ENCODE measurements at regions not wholly inside any gene's neighbourhood (a gene's known extent, or its start where the extent isn't known, plus 50 kb on each side); places are given as distances from the start of the nearest gene placed in this dataset.

DNA sequence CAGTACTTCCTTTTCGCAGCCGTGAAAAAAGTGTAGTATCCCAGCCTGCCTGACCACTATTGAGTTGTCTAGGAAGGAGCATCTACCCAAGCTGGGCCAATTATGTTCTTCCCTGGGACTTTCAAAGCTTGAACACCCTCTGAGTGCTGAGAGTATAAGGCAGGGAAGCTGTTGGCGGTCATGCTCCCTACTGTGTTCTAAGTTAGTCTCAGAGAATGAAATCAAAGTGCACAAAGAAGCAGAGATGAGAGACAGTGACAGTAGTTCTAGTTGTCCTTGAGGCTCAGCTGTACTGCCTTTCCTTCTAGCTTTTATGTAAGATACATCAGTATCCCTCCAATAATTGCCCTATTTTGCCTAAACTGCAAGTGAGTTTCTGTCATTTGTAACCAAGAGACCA lies 427.1 kb upstream of the SEL1L start:
- no peak for DNase-seq (ENCODE audit: low read depth)
- TF ChIP-seq MYC (IDR thresholded peaks at IDR 0.05; ENCODE audit: low read depth, low read length) (no peak), POLR2A (IDR thresholded peaks at IDR 0.05; ENCODE audit: extremely low read depth, insufficient read length) (no peak)
- TF ChIP-seq, protein P1, sequence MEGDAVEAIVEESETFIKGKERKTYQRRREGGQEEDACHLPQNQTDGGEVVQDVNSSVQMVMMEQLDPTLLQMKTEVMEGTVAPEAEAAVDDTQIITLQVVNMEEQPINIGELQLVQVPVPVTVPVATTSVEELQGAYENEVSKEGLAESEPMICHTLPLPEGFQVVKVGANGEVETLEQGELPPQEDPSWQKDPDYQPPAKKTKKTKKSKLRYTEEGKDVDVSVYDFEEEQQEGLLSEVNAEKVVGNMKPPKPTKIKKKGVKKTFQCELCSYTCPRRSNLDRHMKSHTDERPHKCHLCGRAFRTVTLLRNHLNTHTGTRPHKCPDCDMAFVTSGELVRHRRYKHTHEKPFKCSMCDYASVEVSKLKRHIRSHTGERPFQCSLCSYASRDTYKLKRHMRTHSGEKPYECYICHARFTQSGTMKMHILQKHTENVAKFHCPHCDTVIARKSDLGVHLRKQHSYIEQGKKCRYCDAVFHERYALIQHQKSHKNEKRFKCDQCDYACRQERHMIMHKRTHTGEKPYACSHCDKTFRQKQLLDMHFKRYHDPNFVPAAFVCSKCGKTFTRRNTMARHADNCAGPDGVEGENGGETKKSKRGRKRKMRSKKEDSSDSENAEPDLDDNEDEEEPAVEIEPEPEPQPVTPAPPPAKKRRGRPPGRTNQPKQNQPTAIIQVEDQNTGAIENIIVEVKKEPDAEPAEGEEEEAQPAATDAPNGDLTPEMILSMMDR (IDR thresholded peaks at IDR 0.05; ENCODE audit: low read depth, low read length): no peak
- TF ChIP-seq, protein P2, sequence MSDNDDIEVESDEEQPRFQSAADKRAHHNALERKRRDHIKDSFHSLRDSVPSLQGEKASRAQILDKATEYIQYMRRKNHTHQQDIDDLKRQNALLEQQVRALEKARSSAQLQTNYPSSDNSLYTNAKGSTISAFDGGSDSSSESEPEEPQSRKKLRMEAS (IDR thresholded peaks at IDR 0.05; ENCODE audit: low read depth, low read length): no peak
- no peak overlapping the region for H3K4me3 ChIP-seq (ENCODE audit: low read depth, low read length)

DNA sequence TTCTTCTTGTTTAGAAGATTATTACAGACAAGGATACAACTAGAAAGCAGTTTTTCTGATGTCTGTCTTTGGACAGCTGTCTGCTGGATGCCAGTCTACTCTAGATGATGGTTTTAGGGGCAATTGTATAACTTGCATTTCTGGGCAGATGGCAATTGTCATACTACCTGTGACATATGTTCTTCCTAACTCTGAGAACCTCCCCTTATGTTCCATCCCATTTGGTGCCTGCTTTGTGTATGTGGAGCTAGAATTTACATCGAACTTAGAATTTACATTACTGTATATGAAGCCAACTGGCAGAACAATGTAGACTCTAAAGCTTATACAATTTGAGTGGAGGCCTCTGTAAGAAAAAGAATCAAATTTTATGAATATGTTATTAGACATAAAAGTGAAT lies 430.2 kb upstream of the SEL1L start:
- H3K4me3 ChIP-seq (ENCODE audit: low read depth, low read length): no peak overlapping the region
- TF ChIP-seq, protein P2 (IDR thresholded peaks at IDR 0.05; ENCODE audit: low read depth, low read length): no peak
- TF ChIP-seq MYC (IDR thresholded peaks at IDR 0.05; ENCODE audit: low read depth, low read length): no peak
- TF ChIP-seq POLR2A (IDR thresholded peaks at IDR 0.05; ENCODE audit: extremely low read depth, insufficient read length): no peak
- TF ChIP-seq, protein P1 (IDR thresholded peaks at IDR 0.05; ENCODE audit: low read depth, low read length): no peak
- no peak for DNase-seq (ENCODE audit: low read depth)

DNA sequence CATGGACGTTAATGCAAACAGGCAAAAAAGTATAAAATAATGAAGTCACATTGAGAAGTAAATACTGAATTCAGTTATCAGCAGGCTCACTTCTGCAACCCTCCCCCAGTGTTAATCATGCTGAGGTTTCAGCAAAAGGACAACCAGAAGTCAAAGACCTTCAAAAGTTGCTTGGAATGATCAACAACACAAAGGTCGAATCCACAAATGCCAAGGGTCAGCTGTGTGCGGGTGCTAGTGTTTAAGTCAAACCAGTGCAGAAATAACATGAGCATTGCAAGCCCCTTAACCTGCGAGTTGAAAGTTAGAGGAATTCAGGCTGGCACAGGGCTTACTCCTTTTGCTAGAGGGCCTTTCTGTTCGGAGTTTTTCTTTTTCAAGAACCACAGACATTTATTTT lies 436.7 kb upstream of the SEL1L start:
- H3K4me3 ChIP-seq (ENCODE audit: low read depth, low read length): no peak overlapping the region
- no peak for TF ChIP-seq MYC (IDR thresholded peaks at IDR 0.05; ENCODE audit: low read depth, low read length)
- no peak for TF ChIP-seq POLR2A (IDR thresholded peaks at IDR 0.05; ENCODE audit: extremely low read depth, insufficient read length)
- TF ChIP-seq, protein P1 (IDR thresholded peaks at IDR 0.05; ENCODE audit: low read depth, low read length): no peak
- TF ChIP-seq, protein P2 (IDR thresholded peaks at IDR 0.05; ENCODE audit: low read depth, low read length): no peak
- no peak for DNase-seq (ENCODE audit: low read depth)

DNA sequence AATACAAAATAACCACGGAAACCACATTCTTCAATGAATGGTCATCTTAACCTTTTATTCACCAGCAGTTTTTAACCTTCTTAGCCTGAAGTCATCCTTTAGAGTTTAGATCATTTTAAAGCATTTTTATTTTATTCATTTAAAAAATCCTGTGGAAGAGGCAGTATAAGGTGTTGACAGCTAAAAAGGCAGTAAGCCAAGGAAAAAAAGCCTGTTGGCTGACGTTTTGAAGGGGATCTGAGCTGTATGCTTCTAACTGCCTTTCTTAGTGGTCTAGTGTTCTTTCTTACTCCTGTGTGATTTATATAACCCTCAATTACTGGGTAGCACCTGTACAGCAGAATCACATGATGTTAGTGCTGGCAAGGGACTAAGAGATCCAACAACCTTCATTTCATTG lies 438.3 kb upstream of the SEL1L start:
- H3K4me3 ChIP-seq (ENCODE audit: low read depth, low read length): no peak overlapping the region
- TF ChIP-seq MYC (IDR thresholded peaks at IDR 0.05; ENCODE audit: low read depth, low read length) (no peak), POLR2A (IDR thresholded peaks at IDR 0.05; ENCODE audit: extremely low read depth, insufficient read length) (no peak)
- TF ChIP-seq, protein P1 (IDR thresholded peaks at IDR 0.05; ENCODE audit: low read depth, low read length): no peak
- TF ChIP-seq, protein P2 (IDR thresholded peaks at IDR 0.05; ENCODE audit: low read depth, low read length): no peak
- DNase-seq (ENCODE audit: low read depth): no peak

DNA sequence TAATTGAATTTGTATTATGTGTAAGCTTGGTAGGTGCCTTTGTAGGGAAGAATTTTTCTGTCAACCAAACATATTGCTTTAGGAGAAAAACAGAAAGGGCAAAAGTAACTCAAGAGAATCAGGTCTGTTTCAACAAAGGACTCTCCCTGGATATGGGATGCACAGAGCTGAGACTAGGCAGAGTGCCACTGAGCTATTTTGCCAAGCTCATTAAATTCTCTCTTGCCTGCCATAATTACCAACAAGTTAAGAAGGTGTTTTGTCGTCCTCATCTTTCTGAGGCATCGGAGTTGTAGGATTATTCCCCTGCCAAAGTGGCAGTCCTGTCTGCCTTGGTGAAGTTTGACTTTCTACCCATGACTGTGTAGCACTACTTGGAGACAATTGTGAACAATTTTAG lies 438.9 kb upstream of the SEL1L start:
- H3K4me3 ChIP-seq (ENCODE audit: low read depth, low read length): no peak overlapping the region
- DNase-seq (ENCODE audit: low read depth): no peak
- no peak for TF ChIP-seq POLR2A (IDR thresholded peaks at IDR 0.05; ENCODE audit: extremely low read depth, insufficient read length)

DNA sequence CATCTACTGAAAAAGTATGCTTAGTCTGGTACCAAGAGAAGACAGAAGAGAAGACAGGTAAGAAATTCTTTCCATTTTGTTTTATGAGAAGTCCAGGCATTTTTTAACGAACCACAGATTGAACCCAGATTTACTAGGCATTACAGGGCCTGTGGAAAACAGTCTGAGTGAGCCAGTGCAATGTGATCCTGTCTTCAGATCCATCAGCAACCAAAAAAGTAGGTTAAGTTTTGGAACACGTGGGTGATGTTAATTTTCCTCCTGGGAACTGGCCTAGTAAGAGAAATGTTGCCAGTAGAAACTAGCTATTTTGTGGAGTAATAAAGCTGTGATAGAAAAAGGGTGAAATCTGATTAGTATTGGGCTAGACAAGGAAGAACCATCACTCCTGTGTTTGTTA lies 440.9 kb upstream of the SEL1L start:
- no peak for DNase-seq (ENCODE audit: low read depth)
- TF ChIP-seq POLR2A (IDR thresholded peaks at IDR 0.05; ENCODE audit: extremely low read depth, insufficient read length) (no peak), MYC (IDR thresholded peaks at IDR 0.05; ENCODE audit: low read depth, low read length) (no peak)
- TF ChIP-seq, protein P1 (IDR thresholded peaks at IDR 0.05; ENCODE audit: low read depth, low read length): no peak
- TF ChIP-seq, protein P2 (IDR thresholded peaks at IDR 0.05; ENCODE audit: low read depth, low read length): no peak
- H3K4me3 ChIP-seq (ENCODE audit: low read depth, low read length): no peak overlapping the region

Measured in NB4 (cell line).